Stimulated activated CD4-positive, alpha-beta T cell treated with anti-CD3 and anti-CD28 coated beads, Interleukin-1b, Interleukin-23, amount 100 ng/mL, for 24 hours (primary cell): ENCODE measurements at regions not wholly inside any gene's neighbourhood (a gene's known extent, or its start where the extent isn't known, plus 50 kb on each side); places are given as distances from the start of the nearest gene placed in this dataset.

Experiments used
- DNase-seq, 4 experiments: peaks; one replicate each; pipeline ENCODE4 v3.0.0-alpha.2; 2020; ENCODE audit warnings: low read depth in 4 of 4, low spot score in 1 of 4

DNA sequence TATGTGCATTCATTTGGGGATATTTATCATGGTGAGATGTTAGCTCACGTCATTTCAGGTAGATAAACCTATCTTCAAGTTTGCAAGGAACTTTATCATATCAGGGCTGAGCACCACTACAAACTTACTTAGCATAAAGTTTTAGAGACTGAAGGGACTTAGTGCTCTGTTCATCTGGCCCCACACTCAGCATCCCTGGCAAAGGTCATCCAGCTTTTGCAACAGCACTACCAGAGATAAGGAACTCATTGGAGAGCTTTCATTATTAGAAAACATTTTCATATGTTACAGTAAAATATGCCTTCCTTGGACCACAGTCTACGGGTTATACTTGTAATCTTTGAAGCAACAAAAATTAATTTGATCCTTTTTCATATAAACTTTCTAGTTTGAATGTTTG lies 263.4 kb downstream of the POU4F1 start:
- no peak for DNase-seq

DNA sequence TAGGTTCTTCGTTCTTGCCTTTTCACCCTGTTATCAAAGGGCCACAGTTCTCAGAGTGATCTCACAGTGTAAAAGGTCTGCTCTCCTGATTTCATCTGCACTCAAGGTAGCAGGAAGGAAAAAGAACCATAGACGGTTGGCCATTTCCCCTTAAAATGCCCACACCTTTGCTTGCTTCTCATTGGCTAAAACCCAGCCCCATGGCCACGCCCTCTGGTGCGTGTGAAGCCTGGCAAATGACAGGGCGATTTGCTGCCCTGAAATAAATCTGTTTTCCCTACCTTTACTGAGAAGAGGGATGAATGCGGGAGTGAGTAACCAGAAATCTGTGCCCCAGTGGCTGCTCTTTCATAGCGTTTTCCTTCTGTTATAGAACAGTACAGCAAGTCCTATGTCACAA lies 269.3 kb downstream of the POU4F1 start:
- no peak for DNase-seq

DNA sequence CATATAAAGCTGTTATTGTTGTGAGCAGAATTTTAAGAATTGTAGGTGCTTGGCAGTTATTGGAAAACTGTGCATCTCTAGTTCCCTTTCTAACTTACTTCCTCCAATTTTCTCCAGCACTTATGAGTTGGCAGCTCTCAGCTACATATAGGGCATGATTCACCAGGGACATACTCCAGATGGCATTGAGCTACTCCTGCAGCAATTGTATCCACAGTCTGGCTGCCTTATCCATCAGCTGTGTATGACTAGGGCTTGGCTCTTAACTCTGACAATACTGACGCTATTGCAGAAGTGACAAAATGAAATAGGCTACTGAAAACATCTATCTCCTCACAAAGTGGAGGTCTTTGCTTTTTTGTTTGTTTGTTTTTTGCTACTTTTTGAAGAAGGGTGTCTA lies 276.7 kb downstream of the POU4F1 start:
- DNase-seq, result no peak

DNA sequence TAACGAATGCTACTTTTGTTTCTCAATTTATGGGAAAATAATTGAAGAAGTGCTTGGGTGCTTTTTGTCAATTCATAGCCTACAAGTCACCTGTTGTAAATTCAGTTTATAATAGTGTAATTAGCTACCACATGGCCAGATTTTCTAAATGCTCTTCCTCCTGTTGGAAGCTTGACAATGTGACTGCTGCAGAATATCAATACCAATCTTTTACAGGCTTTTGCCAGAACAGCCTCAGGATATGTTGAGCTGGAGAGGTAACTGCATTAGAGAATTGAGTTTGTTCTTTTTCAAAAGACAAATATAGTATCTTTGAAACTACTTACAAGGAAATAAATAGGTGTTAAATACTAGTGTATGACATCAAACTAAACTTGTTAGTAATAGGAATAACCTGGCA lies 277.8 kb downstream of the POU4F1 start:
- no peak for DNase-seq

DNA sequence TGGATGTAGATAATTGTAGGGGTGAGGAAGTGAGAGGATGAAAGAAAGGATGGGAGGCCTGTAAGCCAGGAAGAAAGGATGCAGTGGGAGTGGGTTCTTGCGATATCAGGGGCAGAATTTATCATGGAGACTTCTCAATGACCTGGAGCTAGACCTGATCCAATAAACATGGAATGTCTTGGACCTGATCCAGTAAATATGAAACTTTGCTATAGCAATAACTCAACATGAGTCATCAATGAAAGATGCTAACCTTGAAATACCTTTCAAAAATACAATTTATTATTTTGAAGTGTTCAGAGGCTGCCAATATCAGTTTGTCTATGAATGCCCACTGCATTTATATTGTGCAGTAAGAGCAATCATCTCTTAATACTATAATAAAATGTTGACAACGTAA lies 279.5 kb downstream of the POU4F1 start:
- no peak for DNase-seq

DNA sequence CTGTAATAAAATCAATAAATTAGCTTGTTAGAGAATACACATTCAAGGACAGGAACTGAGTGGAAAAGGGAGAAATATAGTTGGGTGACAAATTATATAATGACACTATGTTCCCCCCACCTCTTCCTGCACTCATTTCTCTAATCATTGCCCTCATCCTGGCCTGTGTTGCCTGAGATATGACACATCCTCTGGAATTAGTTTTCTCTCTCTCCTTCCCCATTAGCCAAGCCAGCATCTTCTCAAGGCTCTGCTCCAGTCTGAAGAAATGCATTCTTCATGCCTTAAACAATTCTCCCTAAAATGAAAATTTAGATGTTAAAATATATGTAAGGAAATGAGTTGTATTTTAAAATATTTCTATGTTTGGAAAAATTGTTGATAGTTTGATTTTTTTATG lies 280.3 kb downstream of the POU4F1 start:
- no peak for DNase-seq

DNA sequence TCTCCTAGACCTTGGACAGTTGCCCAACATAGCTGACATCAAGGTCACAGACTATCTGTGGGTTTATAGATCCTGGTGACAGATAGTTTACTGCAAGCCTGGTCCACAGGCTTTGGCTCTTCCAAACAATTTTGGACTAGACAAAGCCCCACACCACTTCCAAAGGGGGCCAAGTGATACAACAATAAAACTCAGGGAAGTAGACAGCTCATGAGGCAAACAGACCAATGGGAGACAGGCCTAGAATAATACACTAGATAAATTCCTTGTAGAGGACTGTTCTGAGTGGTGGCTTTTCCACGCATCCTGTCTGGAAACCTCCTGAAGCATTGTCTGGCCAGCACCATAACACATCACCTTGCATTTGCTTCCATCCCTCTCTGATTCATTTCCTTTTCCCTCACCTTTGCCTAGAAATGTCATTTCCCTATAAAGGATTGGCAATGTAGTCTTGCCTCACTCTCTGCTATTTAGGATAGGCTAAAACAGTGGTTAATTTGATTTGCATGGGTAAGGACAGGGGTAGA lies 284.2 kb downstream of the POU4F1 start:
- DNase-seq, result no peak

DNA sequence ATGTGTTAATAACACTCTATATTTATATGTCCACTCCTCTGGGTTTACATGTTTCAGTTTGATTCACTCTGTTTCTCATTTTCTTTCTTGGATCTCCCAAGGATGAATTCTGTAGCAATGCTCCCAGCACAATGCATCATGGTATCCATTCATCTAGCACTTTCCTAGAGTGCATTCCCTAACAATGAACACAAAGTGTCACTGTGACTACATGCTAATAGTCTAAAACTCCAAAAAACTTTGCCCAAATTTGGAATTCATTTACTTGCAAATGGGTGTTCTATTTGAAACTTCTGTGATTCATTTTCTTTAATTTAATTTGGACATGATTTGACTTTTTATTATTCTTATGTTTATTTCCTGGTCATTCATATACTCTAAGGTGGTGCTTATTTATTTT lies 286.3 kb downstream of the POU4F1 start:
- DNase-seq, result no peak

DNA sequence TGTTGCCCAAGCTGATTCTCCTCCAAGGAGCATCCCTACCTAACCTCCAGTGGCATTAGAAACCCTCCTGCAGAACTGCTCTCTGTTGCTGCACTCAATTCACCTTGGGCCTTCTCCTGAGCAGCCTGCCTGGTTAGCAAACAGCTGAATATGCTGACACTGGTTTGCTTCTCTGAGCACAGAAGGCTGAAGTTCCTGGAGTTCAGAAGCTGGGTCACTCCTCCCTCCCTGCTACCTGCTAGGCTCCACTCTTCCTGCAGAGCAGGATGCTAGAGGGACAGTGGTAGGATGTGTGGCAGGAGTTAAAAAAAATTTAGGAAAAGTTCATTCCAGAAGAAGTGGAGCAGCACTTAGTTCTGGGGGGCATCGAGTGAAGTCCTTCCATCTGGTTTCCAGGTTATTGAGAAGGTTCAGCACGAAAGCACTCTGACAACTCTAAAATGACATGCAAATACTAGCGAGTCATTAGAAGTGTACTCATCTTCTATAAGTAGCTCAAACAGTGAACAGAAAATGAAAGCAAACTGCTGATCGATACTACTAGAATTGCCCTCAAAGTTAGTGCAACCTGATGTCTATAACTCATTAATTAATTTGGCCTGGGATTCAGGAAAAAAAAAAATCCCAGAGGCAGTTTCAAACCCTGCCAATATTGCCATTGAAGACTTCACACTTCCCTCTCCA lies 293.7 kb downstream of the POU4F1 start:
- no peak for DNase-seq

DNA sequence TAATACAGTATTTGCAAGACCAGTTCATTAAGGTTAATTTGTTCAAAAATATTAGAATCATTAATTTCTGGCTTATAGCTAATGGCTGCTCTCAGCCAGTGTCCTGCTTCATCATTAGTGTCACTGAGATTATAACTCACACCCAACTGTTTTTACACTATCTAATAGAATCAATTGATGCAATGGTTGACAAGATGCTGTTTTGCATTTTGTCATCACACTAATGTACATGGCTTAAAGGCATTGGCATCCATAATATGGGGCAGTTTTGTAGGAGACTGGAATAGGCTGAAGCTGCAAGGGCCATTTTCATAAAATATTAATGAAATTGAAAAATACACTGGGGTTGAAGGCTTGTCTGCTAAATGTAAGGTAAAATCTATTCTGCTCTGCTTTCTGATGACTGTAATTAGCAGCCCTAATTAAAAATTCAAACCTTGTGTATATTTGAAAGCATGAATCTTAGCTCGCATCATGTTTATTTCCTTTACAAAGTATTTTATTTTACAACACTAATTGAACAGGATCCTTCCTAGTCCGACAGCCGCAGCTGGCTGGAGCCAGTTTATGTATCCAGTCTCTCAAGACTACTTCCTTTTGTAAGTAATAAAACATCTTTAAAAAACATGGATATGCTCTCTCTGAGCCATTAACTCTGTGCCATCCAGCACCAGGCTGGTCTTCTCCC lies 296.7 kb downstream of the POU4F1 start:
- no peak for DNase-seq

DNA sequence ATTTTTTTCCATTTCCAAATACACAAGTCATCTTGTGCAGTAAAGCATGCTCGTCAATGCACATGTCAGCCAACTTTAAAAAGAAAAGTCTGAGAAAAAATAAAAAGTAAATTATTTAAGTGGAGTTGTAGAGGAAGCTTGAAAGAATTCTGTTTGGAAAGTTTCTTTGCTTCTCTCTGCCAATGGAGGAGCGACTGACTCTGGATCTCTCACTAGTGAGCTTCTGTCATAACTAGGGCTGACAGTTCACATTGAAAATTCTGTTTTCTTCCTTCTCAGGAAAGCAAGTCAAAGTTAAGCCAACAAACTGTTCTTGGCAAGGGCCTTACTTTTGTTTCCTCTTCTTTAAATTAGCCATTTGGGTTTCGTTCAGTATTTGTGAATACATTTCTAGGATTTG lies 298.2 kb downstream of the POU4F1 start:
- no peak for DNase-seq

DNA sequence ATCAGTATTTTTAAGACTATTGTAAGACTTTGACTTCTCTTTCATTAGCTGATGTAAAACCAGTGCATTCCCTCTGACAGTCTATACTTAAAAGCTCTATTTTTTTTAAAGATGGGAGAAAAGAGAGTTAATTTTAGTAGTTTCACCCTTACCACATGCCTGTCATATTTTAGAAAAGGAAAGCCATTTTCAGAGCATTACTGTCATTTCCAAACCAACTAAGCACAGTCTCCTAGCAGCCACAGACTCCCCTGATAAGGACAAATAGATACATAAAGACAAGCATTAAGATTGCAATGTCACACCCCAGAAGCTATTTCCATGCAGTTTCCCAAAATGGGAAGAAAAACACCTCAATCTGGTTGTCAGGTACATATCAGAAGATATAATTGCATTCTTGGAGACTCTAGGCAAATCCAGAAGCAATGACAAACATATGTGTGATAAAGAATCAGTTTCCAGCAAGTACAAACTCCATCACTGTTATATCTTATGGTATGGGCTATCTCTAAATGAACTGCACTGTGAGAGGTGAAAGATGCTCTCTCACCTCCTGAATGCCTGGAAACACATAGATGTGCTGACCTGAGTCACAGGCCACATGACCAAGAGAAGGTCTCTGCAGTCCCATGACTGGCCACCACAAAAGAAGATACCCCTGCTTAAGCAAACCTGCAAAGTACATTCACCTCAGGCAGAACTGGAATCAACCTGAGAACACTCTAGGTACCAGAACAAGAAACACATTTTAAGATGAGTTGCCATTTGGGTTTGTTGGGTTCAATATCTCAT lies 303.3 kb downstream of the POU4F1 start:
- no peak for DNase-seq

DNA sequence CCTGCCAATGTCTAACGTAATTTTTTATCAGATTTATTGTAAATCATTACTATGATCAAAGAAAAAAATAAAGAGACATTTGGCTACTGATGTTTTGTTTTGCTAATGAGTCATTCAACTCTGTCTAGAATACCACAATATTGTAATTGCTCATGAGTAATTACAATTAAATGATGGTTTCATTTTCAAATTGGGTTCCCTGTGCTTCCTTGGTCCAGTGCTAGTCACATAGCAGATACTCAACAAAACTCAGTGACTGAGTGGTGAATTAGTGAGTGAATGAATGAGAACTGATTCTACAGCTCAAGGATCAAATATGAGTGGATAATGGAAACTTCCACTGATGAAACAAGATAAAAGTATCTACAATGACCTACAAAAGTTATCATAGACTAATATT lies 304.7 kb downstream of the POU4F1 start:
- no peak for DNase-seq

DNA sequence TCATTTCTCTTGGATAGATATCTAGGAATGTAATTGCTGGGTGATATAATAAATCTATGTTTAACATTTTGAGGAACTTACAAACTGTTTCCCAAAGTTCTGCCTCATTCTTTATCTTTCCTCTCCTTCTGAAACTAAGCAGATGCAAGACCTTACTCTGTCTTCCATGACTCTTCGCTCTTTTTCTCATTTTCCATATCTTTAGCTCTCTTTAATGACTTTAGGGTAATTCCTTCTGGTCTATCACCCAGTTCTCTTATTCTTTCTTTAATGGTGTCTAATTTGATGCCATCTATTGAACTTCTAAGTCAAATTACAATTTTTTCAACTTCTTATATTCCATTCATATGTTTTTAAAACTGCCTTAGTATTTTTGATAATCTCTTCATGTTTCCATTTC lies 316.6 kb downstream of the POU4F1 start:
- DNase-seq, result no peak

DNA sequence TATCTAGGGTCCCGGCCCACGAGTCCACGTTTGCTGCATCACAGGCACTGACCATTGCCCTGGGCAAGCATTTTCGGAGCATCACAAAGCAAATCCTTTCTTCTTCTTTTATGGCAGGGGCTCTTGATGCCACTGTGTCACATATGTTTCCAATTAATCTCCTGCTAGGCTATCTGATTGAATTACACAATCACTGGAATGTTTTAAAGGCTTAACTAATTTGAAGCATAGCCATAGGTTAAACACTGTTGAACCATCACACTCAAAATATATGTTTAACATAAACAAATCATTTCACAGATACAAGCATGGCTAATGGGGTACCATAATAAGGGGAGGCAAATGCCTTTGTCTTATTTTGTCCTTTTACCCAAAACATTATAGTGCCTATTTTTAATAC lies 338.3 kb downstream of the POU4F1 start:
- DNase-seq, result no peak

DNA sequence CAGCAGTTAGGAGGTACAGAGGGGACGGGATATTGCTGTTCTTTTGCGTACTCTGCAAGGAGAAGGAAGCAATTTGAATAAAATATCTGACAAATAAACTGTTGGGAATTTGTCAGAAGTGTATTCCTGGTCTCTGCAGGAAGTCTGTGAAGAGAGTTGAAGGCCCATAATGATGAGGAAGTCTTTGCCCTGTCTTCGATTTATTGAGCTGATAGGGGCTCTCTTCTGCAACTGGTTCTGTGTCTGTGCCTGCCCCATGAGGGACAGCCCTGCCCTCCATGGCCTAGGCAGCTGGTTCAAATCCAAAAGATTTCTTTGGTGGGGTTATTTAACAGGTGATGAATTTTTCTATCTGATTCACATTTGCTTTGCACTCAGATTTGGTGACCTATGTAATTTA lies 339.7 kb upstream of the EDNRB start:
- no peak for DNase-seq

DNA sequence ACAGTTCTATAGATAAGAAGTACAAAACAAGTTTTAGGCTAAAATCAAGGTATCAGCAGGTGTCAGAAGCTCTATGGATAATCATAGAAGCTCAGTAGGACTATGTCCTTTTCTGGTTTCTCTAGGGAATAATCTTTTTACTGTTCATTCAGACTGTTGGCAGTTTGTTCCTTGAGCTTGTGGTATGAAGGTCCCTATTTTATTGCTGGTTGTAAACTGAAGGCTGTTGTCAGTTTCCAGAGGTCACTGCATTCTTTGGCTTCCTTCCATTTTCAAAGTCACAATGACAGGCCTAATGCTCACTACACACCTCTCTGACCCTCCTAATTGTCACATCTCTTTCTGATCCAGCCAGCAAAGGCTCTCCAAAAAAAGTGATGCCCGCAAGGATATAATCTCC lies 337.9 kb upstream of the EDNRB start:
- no peak for DNase-seq

DNA sequence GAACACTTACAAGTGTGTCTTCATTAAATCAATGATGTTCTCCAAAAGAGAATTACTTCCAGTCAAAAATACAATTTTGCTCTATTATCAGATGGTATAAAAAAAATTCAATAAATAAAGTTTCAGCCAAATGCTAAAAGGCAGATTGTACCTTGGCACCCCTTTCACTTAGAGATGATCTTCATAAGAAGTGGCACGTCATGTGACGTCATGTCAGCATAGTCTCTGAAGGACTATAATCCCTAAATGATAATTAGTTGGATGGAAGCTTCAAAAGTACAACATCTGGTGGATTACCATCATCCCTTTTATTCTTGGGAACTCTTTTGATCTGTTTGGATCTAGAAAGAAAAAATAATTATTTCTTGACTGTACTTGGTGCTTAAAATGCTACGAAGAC lies 335.5 kb upstream of the EDNRB start:
- no peak for DNase-seq

DNA sequence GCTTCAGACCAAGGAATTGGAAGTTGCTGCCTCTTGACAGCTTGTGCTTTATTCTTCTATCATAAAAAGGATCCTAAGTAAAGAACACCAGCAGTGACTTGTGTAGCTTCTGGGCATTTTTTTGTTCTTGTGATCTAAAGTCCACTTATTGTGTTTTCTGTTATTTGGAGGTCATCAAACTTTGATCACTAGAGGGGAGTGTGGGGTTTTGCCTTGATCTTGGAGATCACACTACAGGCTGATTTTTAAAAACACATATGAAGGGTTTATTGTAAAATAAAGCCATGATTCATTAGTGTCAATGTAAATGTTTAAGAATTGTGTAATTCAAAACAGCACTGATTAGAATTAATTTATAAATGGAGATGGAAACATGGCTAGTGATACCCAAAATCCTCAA lies 328.7 kb upstream of the EDNRB start:
- no peak for DNase-seq

DNA sequence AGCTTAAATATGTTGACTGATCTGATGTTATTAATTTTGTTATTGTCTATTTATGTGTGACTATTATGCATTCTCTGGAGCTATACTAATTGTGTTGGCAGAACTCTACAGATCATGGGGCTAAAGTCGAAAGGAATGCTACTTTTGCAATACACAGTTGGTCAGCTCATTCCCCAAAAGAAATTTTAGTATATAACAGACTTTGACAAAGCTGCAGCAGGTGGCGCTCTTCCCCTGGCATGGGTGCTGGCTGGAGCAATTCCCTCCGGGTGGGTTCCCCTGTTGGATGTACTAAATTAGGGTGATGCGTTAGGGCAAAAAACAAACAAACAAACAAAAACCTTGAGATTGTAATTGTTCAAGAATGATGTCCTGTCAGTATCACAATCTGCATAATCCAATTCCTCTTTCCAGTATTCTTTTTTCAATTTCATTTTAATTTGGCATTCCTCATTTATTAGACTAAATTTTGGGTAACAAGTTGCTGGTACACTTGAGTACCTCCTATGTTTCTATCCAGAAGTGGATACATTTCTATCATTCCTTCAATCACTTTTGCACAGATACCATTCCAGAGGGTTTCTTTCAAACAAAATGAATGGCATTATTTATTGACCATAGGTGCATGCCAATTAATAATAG lies 322.8 kb upstream of the EDNRB start:
- peak in 2 of 4 experiments; percentile 0 to 2 for DNase-seq

DNA sequence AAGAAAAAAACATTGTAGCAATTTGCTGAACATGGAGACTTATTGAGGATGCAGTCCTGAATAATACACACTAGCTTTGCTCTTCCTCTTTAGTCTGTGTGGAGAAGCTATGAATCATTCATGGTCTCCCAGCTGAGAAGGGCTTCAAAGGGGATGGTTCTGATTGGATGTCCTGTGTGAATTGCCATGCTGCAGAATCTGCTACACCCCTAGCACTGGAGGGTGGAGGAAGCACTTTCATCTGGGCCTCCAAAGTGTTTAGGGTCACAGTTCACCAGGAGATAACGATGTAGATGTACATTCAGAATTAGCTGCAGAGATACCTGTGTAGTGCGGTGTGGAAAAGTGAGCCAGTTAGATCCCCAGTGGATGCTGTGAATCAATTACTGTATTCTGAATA lies 321.1 kb upstream of the EDNRB start:
- no peak for DNase-seq

DNA sequence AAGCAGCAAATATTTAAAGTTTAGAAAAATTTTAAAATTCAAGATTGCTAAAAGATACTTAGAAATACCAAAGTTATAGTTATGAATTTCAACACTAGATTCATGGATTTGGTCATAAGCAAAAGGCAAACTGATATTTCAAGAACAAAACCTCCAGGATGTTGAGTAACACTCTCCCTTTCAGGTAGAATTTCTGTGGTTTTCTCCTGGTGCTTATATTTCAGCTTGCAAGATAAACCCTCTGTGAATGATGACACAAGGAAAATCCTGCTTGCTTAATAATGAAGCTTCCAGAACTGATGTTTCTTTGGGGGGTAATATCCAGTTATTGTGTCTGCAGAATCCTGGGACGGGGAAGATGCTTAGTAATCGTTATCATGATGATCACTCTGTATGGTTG lies 320.3 kb upstream of the EDNRB start:
- DNase-seq, result no peak
